Kasumi-1 (cell line): ENCODE measurements at regions not wholly inside any gene's neighbourhood (a gene's known extent, or its start where the extent isn't known, plus 50 kb on each side); places are given as distances from the start of the nearest gene placed in this dataset.
"Not testable (repeated sequence)": the region's sequence is repeated elsewhere in the genome, so short reads cannot be mapped to it uniquely, and the experiment has no call there.

ENCODE experiments used
- DNase-seq, 2 experiments: peaks; one replicate each; lab custom pipeline; 2025; lab: John Stamatoyannopoulos, UW

DNA sequence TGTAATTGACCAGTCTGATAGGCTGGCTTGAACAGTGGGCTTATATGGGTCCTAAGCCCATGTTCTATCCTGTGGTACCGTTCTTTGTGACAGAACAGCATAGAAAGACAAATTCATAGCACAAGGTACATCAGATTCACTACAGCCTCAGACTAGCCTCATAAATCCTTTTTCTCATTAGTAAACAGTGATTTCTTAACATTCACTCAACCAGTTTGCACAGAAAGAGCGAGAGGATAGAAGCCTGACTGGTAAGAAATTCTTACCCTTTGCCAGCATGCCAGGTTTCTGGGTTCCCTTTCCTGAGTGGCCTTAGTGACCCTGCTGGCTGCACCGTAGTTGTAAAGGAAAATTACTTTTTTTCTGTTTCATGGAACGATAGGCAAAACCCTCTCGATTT is 412.1 kb downstream of the SH2D4B start:
- DNase-seq = no peak

DNA sequence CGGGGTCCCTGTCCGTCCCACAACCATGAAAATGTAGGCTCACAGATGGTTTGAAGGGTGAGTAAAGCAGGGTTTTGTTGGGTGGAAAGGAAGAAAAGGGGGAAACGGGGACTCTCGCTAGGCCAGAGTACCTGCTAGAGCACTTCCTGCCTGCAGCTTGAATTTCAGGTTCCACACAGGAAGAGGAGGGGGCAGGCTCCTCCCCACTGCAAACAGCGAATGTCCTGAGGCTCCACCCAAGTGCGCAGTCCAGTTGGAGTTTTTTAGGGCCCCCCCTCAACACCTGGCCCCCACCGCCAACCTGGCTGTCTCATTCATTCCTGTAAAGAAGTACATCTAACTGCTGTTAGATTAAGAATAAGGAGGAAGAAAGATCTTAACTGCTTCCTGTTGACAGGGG is 414.7 kb downstream of the SH2D4B start:
- no peak for DNase-seq

DNA sequence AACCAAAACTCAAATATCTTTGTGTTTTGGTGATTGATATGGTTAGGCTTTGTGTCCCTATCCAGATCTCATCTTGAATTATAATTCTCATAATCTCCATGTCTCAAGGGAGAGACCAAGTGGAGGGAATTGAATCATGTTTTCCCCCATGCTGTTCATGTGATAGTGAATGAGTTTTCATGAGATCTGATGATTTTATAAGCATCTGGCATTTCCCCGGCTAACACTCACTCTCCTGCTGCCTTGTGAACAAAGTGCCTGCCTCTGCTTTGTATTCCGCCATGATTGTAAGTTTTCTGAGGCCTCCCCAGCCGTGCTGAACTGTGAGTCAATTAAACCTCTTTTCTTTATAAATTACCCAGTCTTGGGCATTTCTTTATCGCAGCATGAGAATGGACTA is 419.5 kb downstream of the SH2D4B start:
- DNase-seq = no peak

DNA sequence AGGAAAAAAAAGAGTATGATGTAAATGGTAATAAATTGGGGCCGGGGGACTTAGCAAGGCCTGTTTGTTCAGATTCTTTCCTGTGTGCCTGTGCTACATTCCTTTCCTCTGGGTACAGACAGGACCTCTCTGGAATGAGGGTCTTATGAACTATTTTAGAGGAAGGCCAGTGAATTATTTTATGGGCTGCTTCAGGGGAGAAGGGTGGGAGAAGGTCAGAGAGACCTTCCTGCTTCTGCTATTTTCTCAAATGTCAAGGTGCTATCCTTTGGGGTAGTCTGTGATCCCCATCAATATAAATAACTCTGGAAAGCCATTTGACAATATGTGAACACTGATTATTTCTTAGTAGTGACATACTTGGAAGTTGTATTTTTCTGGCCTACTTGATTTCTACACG is 426.5 kb downstream of the SH2D4B start:
- no peak for DNase-seq

DNA sequence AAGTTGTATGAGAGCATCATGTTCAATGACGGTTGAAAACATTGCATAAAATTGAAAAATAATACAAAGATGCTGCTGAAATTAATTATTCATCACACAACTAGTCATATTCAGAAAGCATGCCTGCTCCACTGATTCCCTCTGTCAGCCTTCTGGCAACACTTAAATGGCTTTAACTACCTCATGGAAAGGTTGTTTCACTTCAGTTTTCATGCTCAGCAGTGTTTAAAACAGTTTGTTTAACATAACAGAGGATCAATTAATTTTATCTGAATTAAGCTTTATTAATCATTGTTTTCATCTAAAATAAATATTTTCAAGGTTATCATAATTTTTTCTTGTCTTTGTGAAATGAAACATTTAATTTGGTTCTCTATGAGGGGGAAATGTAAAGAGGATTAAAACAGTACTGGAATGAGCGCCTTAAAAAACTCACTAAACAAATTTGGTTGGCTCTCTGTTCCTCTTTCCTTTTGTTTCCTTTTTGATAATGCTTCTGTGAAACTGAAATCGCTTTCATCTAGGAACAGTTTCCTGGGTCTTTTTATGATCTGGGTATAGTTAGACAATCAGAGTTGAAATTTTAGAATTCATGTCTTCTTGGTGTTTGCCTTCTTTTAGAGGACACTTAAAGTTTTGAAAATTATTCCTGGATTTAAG is 427.4 kb downstream of the SH2D4B start:
- DNase-seq = no peak

DNA sequence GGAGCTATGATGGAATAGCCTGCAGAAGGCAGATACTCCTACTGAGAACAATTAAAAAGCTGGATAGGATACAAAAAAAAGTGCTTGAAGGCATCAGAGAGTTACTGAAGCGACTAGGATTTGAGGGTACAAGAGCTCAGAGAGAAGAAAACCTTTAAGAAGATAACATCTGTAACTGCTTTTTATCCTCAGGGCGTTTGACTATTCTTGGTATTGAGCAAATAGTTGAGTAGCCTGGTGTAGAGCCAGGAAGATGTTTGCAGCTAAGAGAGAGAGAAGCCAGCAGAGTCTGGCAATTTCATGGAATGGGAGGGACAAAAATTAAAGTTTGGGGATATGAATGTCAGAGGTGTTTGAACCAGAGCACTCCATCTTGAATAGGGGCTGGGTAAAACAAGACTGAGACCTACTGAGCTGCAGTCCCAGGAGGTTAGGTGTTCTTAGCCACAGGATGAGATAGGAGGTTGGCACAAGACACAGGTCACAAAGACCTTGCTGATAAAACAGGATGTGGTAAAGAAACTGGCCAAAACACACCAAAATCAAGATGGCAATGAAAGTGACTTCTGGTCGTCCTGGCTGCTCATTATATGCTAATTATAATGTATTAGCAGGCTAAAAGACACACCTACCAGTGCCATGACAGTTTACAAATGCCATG is 428.8 kb downstream of the SH2D4B start:
- DNase-seq = no peak

DNA sequence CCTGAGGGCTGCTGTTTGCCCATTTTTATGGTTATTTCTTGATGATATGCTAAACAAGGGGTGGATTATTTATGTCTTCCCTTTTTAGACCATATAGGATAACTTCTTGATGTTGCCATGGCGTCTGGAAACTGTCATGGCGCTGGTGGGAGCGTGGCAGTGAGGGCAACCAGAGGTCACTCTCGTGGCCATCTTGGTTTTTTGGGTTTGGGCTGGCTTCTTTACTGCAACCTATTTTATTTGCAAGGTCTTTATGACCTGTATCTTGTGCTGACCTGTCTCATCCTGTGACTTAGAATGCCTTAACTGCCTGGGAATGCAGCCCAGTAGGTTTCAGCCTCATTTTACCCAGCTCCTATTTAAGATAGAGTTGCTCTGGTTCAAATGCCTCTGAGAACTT is 429.7 kb downstream of the SH2D4B start:
- not testable (repeated sequence) for DNase-seq

DNA sequence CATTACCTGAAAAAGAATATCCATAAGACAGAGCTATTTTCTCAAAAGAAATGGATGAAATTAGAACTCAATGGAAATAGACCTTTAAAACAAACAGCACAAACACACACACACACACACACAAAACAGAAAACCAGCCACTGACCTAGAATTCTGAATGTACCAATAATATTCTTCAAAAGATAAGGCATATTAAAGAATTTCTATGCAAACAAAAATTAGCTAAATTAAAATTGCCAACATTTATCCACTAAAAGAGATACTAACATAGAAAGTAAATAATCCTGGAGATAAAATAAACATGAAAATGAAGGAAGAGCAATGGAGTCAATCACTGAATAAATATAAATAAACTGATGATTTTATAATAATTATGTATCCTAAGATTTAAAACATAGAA is 431.2 kb downstream of the SH2D4B start:
- DNase-seq = no peak

DNA sequence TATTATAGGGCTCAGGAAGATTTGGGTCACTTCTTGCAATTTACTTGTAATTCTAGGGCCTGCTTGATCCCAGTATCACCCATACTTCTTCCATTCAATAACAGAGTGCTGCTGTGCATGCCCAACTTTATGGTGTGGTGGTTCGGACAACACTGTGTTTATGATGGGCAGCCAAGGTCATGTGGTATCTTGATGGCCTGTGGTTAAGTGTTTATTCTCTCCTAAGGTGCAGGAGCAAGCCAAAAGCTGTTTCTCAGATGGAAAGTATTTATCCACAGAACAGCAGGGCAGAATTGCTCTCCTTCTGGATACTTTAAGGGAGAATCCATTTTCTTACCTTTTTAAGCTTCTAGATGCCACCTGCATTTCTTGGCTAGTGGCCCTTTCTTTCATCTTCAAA is 433.8 kb downstream of the SH2D4B start:
- no peak for DNase-seq

DNA sequence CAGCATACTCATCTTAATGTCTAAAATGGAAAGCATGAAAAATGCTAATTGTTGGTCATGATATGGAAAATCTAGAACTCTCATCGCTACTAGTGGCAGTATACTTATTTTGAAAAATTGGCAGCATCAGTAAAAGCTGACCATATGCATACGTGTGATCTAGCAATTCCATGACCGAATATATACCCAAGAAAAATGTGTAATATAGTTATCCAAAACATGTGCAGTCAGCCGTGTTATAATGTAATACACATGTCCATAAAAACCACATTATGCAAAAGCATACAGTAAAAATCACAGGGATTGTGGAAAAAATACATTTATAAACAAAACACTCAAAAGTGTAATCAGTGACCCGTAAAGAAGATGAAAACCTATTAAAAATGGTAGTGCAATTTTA is 439.0 kb downstream of the SH2D4B start:
- no peak for DNase-seq

DNA sequence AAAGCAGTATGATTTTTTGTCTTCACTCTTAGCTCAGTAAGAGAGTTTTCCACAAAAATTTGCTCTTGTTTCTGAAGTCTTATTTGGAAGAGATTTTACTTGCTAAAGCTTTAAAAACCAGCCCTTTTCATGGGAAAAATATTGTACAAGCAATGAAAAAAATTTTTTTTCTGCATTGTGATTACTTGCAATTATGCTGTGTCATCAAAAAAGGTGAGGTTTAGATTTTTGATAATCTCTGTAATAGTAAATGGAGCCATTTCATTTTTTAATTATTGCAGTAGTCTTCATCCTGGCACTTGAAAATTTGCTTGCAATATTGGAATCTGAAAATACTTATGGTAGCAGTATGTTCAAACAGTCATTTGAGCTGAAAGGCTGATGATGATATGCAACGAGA is 447.4 kb downstream of the SH2D4B start:
- DNase-seq = no peak

DNA sequence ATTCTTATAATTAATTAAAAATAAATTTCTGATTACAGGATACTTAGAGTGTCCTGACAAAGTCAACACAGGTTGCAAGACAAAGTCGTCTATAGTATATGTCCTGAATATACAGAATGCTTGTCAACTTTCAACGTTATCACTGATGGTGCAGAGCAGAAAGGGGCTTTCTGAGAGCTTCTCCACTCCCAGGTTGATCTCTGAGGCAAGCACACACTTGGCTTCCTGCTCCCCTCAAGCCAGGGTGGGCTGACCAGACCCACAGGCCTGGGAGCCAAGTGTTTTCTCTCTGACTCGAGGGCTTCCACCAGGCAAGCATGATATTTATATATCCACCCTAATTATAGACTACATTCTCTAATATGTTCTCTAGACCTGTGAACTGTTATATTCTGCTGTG is 448.9 kb downstream of the SH2D4B start:
- no peak for DNase-seq

DNA sequence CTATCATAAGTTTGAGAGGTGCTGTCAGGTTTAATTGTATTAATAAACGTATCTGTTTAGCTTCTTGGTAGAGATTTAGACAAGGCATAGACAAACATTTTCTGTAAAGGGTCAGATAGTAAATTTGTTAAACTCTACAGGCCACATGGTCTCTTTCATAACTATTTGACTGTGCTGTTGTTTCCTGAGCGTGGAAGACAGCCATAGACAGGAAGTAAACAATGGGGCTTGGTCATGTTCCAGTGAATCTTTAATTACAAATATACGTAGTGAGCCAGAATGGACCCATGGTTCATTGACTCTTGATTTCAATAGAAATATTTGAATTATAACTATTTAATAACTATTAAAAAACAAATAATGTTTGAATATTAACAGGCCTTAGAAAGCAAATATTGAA is 451.1 kb downstream of the SH2D4B start:
- no peak for DNase-seq

DNA sequence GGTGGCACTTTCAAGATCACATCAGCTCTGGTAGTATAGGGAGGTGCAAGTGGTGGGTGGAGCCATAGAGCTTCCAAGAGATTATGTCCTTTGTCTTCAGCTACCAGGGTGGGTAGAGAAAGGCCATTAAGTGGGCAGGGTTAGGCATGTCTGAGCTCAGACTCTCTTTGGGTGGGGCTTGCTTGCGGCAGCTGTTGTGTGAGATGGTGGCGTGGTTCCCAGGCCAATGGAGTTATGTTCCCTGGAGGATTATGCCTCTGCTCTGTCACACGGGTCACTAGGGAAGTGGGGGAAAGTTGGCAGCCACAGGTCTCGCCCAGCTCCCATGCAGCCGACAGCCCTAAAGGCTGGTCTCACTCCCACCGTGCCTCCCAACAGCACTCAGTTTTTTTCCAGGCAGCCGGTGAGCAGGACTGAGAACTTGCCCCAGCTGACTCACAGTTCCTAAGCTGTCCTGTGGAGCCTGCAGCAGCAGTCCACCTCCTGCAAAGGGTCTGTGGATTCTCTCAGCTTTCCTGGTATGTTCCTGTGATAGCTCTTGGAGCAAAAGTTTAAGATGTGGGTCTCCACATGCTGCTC is 459.0 kb downstream of the SH2D4B start:
- no peak for DNase-seq

DNA sequence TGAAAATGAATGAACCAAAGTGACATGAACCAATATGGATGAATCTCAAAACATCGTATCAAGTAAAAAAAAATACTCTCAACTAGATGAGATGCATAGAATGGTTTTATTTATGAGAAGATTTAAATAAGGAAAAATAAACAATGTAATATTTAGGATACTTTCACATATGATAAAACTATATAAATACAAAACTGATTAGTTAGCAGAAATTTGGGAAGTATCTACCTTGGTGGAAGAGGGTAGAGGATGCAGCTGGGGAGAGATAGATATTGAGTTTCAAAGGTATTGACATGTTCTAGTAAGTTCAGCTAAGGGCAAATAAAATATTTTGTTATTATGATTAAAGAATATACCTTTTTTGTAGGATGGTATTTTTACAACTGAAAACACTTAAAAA is 463.1 kb downstream of the SH2D4B start:
- DNase-seq = no peak

DNA sequence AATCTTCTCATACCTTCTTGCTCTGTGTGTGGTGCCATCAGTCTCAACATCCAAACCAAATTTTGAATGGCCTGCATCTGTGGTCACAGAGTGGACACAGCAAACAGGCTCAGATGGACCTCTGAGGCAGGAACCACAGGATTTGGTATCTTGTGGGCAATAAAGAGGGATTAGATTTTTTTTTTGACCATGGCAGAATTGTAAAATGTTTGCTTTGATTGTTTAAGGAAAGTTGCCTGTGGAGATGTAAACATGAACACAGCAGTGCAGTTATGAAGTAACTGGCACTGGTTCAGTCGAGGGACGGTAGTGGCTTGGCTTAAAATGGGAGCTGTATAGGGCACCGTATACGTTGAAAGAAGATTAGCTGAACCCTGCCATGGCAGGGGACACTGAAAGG is 464.7 kb downstream of the SH2D4B start:
- no peak for DNase-seq

DNA sequence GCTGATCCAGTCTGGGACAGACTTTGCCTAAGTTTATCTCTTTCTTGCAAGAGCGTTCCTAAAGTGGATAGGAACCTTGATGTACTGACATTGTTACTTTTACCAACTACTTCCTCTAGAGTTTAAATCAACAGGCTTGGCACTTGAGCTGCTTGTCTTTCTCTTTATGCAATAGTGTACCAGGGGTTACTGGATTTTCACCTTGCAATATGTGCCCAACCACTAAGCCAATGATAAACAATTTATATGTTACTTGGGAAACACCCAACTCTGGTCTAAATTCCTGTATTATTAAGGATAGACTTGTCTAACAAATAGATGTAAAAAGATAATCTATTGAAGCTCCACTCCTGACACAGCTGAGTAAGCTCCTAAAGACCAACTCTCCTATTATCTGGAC is 470.2 kb downstream of the SH2D4B start:
- no peak for DNase-seq

DNA sequence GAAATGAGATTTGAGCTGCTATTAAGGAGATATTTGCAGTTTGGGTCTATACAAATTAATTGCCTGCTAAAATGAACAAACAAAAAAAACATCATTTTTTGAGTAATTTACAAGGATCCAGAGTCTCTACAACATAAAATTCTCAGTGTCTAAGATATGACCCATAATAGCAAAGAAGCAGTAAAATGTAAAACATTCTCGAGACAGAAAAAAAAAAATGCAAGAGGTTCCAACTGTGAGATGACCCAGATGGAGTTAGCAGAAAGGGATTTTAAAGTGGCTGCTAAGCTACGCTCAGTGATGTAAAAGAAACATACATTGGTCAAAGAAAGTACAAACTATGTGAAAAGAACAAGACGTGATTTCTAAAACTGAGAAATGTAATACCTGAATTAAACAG is 471.0 kb downstream of the SH2D4B start:
- no peak for DNase-seq

DNA sequence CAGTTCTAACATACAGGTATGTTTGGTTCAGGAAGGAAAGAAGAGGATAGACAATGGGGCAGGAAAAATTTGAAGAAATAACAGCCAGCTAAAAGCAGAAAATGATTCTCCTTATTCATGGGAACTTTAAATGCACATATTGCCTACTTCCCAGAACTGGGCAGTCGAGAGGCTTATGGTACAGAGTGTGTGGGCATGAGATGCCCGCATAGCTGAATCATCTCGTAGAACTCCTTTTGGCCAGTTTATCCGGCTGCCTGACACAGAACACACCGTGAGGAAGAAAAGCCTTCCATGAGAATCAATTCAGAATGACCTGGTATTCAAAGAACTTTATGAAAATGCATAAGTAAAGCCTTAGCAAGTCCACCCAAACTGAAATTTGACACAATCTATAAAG is 471.6 kb downstream of the SH2D4B start:
- DNase-seq = no peak

DNA sequence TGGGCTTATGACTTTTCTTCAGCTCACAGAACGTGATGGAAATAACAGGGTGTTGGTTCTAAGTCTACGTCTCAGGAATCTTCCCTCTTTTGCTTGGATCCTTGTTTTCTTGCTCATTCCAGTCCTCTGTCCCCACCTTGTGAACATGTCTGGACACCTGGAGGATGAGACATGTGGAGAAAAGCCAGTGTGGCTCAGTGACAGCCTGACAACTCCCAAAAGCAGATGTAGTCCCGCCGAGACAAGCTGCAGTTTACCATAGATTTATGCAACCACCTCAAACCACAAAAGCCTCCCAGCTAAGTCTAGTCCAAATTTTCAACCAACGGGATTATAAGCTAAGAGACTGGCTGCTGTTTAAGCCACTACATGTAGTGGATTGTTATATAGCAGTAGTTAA is 476.1 kb downstream of the SH2D4B start:
- DNase-seq = no peak

DNA sequence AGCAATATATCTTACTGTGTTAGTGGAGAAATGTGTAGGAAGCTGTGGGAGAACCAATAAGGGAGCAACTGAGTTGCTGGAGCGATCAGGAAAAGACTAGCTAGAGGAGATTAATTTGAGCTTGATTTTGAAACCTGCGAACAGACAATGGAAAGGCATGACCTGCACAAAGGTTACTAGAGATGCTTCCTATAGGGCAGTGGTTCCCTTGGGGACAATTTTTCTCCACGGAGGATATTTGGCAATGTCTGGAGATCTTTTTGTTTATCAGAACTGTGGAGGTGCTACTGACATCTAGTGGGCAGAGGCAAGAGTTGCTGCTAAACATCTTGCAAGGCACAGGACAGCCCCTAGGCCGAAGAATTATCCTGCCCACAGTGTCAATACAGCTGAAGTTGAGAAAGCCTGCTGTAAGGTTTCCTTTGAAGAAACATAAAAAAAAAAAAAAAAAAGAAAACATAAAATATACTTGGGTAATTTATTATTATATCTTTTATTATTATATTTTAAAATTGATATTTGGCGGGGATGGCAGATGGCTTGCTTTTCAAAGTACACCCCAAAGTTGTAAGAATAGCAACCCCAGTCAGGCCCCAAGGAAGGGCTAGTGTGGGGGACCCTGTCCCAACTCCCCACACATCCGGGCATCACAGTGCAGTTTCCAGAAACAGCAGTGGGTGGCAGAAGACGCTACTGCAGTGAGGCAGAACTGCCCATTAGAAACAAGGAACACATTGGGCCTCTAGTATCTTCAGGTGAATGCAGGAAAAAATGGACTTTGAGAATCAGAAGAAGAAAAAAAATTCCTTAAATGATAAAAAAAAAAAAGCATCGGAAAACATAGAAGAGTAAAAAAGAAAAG is 481.6 kb downstream of the SH2D4B start:
- peak; percentile 71 to 86 for DNase-seq

DNA sequence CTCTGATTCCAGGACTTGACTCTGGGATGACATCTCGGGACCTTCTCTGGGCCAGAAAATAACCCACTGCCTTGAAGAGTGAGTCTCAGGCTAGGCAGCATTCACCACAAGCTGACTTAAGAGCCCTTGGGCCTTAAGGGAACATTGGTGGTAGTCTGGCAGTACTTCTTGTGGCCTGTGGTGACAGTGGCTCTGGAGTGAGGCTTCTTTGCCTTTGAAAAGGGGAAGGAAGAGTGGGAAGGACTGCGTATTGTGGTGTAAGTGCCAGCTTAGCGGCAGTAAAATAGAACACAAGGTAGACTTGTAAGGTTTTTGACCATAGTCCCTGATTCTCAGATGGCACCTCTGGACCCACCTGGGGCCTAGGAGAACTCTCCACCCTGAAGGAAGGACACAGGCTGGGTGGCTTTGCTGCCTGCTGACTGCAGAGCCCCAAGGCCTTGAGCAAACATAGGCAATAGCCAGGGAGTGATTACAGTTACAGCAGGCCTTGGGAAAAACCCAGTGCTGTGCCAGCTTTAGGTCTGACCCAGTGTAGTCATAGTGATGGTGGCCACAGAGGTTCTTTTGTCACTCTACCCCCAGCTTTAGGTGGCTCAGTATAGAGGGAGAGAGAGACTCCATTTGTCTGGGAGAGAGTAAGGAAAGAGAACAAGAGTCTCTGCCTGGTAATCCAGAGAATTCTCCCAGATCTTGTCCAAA is 483.9 kb downstream of the SH2D4B start:
- DNase-seq = peak; percentile 51 to 52
